ENCODE measurements at regions not wholly inside any gene's neighbourhood (a gene's known extent, or its start where the extent isn't known, plus 50 kb on each side); places are given as distances from the start of the nearest gene placed in this dataset.

GRCh38 chr13:53207556-53207955 lies 178.9 kb downstream of the OLFM4 start:
- DNase-seq: no peak

- no peak for DNase-seq
Observed at GRCh38 chr13:53214433-53214832, 185.8 kb downstream of the OLFM4 start.

- DNase-seq: no peak
Observed at GRCh38 chr13:53215563-53215962, 186.9 kb downstream of the OLFM4 start.

- DNase-seq: no peak
Observed at GRCh38 chr13:53216773-53217172, 188.2 kb downstream of the OLFM4 start.

DNA sequence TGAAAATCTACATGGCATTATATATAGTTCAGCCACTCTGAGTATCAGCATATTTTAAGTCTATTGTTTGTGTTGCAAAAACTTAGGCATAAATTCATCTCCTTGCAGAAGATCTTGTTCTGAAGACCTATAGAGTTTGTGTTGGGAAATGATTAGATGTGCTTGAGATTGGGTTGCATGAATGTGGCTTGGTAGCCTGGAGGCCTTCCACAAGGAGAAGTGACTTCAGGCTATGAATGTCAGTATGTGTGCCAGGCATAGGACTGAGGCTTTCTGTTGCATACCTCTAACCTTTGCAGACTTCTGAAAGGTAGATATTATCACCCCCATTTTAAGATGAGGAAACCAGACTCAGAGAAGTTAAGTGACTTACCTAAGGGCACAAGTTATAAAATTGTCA lies 188.6 kb downstream of the OLFM4 start:
- DNase-seq: no peak

DNA sequence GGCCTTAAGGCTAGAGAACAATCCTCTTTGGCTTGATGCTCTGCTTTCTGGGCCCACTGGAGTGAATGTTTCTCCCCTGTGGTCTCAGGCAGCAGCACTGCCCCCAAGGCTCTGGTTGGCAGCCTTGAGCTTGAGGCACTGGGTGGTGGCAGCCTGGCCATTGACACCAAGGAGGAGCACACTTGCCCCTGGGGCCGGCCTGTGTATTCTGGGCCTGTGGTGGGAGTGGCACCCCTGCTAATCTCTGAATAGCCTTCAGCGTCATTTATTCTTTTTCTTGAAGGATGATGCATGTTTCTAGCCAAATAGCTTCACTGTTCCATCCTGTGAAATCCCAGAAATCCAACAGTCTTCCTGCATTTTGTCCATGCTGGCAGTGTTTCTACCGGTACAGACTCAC lies 191.4 kb downstream of the OLFM4 start:
- no peak for DNase-seq

GRCh38 chr13:53237696-53238095 lies 209.1 kb downstream of the OLFM4 start:
- no peak for DNase-seq

GRCh38 chr13:53238261-53238660 lies 209.6 kb downstream of the OLFM4 start:
- no peak for DNase-seq

DNA sequence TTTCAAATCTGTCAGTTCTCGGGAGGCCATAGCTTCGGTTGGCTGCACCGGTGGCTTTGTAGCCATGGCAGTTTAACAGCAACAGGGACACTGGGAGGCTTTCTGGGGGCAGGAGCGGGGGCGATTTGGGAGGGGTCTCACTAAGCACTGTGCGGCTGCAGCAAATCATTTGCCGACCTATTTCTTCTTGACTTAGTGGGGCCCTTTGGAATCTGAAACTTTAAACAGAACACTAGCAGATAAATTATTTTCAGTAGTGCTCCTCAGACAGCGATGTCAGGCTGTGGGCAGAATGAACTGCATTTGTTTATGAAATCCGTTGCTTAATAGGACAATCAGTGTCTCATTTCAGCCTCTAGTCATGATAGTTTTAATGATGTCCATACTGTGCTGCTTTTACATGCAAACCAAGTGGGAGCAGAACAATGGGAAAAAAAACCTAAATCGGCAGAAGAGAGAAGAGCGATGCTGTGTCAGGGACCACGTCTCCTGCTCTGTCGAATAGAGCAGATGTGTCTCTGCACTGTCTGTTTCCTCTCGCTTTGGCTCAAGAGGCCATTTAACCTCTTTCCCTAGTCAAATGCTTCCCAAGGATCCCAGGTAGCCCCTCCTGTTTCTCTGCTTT lies 211.9 kb downstream of the OLFM4 start:
- DNase-seq: no peak

DNA sequence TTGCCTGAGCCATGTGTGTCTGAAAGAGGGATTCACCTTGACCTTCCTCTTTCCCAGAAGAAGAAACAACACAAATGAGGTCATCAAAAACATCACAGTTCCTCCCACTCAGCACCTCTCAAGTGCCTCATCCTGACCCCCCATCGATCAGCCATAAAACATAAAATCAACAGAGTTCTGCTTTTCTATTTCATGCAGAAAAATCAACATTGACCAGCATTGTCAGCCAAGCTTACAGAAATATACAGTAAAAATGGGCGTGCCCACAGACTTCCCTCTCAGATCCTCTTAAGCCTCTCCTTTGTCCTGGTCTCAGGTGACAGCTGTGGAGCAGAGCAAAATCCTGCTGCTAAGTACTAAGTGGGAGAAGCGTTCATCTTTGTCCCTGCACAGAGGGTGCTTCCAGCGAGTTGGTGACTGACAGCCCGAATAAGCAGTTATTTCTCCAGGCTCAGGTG lies 213.3 kb downstream of the OLFM4 start:
- no peak for DNase-seq

- no peak for DNase-seq
Observed at GRCh38 chr13:53249236-53249635, 220.6 kb downstream of the OLFM4 start.

- DNase-seq: peak; percentile 30
Observed at GRCh38 chr13:53250272-53250875, 221.8 kb downstream of the OLFM4 start.

DNA sequence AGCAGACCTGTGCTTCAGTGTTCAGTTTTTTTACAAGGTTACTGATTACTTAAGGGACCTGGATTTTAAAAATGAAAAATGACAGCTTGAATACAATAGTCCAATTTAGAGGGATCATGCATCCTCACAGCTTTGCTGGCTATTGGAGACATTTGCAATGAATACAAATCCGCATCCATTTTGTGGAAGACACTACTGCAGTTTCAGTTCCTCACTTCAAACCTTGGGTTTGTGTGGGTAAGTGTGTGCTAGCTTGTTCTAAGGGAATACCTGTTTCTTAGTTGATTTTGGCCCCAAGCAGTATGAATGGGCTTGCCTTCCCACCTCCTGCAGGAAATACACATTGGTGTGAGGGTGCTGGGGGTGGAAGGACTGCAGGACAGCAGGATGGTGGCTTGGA lies 222.4 kb downstream of the OLFM4 start:
- no peak for DNase-seq

DNA sequence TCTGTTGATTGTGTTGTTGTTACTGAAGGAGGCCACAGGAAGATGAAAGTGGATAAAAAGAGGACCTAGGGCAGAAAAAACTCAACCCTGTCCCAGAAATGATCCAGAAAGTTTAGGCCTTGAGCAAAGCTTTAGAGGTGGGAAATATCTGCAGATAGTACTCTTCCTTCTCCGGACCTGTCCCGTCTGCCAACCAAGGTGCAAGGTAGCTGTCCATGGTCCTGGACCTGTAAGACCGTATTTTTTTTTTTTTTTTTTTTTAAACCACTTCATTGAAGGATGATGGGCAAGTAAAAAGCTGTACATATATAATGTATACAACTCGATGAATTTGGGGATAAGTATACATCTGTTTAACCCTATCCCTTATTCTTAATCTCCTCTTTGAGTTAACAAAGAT lies 225.9 kb downstream of the OLFM4 start:
- no peak for DNase-seq

DNA sequence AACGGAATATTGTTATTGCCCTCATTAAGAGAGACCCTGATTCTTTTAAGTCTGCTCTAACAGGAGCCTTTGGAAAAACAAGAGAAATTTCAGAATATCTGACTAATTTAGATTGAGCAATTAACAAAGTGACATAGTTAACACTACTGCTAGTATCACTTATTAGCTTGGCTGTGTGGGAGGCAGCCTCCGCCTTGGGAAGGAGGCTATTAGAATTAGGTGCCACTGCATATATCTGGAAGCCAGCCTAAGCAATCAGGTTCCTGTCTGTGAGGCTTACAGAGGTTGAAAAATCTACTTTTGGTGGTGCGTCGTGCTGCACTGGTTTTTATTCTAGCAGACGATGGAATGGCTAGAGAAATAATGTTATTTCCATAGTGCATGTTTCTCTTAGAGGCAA lies 227.2 kb downstream of the OLFM4 start:
- no peak for DNase-seq

- no peak for DNase-seq
Observed at GRCh38 chr13:53260594-53260993, 232.0 kb downstream of the OLFM4 start.

GRCh38 chr13:53264751-53265385 lies 236.3 kb downstream of the OLFM4 start:
- no peak for DNase-seq

DNA sequence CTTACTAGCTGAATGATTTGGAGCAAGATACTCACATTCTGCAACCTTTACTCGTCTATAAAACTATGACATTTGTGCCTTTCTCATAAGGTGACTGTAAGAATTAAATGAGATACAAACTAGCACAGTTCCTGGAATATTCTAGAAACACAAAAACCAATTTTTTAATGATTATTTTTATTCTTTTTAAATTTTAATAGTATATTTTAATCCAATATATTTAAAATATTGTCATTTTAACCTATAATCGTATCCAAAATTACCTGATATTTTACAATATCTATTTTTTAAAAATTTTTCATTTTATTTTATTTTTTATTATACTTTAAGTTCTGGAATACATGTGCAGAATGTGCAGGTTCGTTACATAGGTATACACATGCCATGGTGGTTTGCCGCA lies 238.1 kb downstream of the OLFM4 start:
- no peak for DNase-seq

- no peak for DNase-seq
Observed at GRCh38 chr13:53269634-53270033, 241.0 kb downstream of the OLFM4 start.

DNA sequence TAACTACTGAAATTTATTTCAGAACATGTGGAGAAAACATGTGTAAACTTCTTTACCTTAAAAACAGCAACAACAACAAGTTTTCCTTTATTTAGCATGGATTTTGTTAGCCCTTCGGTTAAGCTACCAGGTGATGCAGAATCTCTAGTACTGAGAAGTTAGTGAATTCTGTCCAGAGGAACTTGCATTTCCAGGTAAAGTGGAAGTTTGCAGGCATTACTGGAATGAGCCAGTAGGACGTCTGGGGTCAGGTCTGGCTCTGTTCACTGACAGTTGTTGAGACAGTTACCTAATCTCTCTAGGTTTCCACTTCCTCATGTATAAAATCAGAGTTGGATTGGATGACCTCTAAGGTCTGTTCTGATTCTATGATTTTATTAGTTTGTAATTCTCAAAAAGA lies 244.3 kb downstream of the OLFM4 start:
- DNase-seq: no peak

GRCh38 chr13:53276265-53276664 lies 247.7 kb downstream of the OLFM4 start:
- DNase-seq: no peak

GRCh38 chr13:53281677-53282076 lies 253.1 kb downstream of the OLFM4 start:
- no peak for DNase-seq

DNA sequence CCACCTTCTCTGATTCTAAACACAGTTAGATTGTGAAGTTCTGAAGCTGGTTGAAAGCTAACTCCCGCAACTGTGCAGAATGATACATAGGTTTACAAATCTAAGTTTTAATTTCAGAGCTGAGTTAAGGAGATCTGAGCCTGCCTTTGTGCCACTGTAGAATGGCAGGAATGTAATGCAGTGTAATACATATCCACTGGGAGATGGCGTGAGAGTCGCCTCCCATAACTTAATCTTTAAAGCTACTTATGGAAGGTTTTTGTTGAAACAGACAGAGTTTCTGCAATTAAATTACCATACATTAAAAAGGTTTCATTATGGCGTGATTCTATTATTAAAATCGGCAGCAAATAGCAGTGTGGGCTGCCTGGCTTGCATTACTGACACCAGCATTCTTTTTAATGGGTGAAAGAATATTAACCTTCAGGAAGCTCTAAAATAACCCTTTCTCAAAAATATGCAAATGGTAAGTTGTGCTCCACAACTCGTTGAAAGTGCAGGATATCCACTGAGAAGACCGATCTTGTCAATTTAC lies 257.4 kb downstream of the OLFM4 start:
- no peak for DNase-seq

GRCh38 chr13:53298396-53298795 lies 269.8 kb downstream of the OLFM4 start:
- no peak for DNase-seq
